Stimulated activated CD8-positive, alpha-beta memory T cell treated with anti-CD3 and anti-CD28 coated beads, Interleukin-4, amount 100 ng/mL, for 48 hours (primary cell): ENCODE measurements at regions not wholly inside any gene's neighbourhood (a gene's known extent, or its start where the extent isn't known, plus 50 kb on each side); places are given as distances from the start of the nearest gene placed in this dataset.

Experiments
- DNase-seq: peaks from one replicate; pipeline ENCODE4 v3.0.0-alpha.2; 2020

- no peak for DNase-seq
Measured at GRCh38 chr6:147869869-147870268, 361.4 kb downstream of the SAMD5 start.

DNA sequence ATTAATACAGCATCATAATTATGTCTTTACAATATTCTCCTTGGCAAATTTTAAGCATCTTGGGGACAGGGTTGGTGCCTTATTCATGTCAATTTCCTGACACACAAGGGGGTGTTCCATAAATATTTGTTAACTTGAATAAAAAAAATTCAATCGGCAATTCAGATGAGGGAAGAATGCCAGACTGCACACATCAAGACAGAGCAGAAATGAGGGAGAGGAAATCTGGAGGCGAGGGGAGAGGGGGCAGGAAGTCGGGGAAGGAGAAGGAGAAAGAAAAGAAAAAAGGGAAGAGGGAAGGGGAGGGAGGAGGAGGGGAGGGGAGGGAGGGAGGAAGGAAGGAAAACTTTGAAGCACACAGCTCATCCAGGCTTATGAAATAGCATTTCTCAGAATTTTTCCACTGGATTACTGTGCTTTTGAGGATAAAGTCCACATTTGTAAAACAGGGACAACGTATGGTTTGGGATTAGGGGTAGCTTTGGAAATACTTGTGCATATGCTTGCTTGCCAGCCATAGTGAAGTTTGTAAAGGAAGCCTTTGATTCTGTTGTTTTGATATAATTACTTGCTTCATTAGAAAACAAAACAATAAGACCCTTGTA is 362.1 kb downstream of the SAMD5 start:
- DNase-seq, result no peak

GRCh38 chr6:147872002-147872401 is 363.5 kb downstream of the SAMD5 start:
- DNase-seq, result no peak

GRCh38 chr6:147873816-147874215 is 365.3 kb downstream of the SAMD5 start:
- DNase-seq, result no peak

DNA sequence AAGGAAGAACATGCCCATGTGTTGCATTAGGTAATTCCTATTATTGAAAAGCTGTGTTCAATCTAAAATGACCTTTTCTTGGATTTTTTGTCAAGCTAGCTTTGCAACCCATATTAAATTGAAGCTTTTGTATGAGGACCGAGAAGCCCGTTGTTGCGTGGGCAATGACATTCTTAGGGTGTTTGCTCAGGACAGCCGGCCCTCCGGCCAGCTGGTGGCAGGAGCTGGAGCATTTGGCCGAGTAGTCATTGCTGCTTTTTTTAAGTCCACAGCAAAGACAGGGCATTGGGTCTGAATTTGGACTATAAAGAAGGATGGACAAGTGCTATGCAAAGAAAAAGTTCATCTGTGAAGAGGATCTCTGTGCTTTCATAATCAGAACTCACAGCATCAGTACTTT is 365.8 kb downstream of the SAMD5 start:
- no peak for DNase-seq

- DNase-seq, result no peak
Measured at GRCh38 chr6:147879031-147879580, 370.6 kb downstream of the SAMD5 start.

DNA sequence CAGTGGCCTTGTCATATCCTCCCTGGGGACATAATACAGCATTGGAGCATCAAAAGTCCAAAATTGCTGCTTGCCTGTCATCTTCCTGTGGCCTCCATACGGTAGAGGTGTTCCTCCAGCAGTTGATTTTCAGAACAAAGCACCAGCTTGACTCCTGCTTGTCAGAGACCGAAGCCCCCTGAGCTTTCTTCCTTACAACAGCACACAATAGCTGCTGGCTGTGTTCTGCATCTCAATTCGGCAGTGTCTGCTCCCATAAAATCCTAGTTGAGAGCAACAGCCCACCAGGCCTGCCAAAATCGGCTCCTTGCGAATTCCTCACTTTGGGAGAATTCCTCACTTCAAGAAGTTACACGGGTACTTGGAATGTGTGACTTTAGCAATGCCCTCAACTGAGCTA is 372.9 kb downstream of the SAMD5 start:
- DNase-seq, result no peak

GRCh38 chr6:147888374-147888773 is 379.9 kb downstream of the SAMD5 start:
- no peak for DNase-seq

GRCh38 chr6:147891671-147892070 is 383.2 kb downstream of the SAMD5 start:
- DNase-seq, result no peak

DNA sequence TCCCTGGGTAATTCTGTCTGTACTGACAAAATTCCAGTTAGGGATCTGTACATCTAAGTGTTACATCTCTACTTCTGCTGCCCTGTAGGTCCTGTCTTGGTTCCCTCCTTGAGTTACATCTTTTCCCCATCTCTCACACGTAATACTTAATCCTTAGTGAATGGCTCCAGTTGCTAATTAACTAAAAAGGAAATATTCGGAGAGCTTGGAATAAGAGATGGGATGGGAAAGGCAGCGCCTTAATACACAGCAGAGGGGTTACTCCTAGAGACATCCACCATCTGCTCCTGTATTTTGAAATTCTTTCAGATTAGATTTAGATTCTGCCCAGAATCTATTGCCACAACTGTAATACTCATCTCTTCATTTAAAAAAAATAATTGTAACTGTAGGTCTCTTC is 384.0 kb downstream of the SAMD5 start:
- DNase-seq, result no peak

DNA sequence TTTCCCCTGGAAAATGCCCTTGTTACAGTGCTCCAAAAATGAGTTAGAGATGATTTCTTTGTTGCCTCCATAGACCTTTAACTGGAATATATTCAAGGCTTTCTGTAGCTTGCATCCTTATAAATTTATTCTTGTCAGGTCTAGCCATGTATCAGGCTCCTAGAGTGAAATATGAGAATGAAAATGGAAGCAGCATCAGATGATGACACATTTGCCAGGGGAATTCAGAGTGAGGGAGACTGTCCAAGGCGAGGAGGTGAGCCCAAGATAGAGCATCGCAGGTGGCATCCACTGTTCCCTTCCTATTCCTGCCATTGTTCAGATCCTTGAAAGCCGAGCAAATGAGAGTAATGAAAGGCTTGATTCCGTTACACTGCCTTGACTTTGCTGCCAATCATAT is 386.8 kb downstream of the SAMD5 start:
- no peak for DNase-seq

- DNase-seq, result no peak
Measured at GRCh38 chr6:147900247-147900830, 391.8 kb downstream of the SAMD5 start.

- DNase-seq, result no peak
Measured at GRCh38 chr6:147903321-147903720, 394.8 kb downstream of the SAMD5 start.

GRCh38 chr6:147903931-147904330 is 395.4 kb downstream of the SAMD5 start:
- DNase-seq, result no peak

GRCh38 chr6:147904416-147904815 is 395.9 kb downstream of the SAMD5 start:
- DNase-seq, result no peak

GRCh38 chr6:147905711-147906110 is 397.2 kb downstream of the SAMD5 start:
- DNase-seq, result no peak

GRCh38 chr6:147906361-147906760 is 397.9 kb downstream of the SAMD5 start:
- no peak for DNase-seq

DNA sequence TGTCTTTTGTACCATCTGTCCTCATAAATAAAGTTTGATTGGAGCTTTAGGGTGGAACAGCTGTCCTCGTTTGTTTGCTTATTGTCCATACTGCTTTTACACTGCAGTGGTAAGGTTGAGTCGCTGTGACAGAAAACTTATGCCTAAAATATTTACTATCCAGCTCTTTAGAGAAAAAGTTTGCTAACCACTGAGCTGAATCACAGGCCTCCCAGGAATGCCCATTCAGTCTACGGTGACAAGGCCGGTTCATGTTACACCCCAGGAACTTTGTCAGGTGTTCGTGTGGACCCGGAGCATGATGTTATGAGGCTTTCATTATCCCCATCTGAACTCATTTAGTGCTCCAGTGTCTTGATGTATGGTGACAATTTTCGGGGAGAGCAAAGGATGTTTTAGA is 401.1 kb downstream of the SAMD5 start:
- no peak for DNase-seq

GRCh38 chr6:147910281-147910680 is 401.8 kb downstream of the SAMD5 start:
- DNase-seq, result no peak

GRCh38 chr6:147911057-147911456 is 402.6 kb downstream of the SAMD5 start:
- no peak for DNase-seq

DNA sequence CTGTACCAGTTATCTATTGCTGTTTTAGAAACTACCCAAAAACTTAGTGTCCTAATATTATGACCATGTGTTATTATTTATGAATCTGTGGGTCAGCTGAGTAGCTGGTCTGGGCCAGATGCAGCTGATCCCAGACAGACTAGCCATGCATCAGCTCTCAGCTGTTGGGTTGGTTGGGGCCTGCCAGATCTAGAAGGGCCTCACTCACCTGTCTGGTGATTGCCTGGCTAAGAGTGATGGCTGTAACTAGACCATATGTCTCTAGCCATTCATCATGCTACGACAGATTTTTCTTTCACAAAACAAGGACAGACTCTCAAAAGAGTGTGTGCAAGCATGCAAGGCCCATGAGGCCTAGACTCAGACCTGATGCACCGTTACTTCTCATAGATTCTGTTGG is 403.2 kb downstream of the SAMD5 start:
- no peak for DNase-seq

DNA sequence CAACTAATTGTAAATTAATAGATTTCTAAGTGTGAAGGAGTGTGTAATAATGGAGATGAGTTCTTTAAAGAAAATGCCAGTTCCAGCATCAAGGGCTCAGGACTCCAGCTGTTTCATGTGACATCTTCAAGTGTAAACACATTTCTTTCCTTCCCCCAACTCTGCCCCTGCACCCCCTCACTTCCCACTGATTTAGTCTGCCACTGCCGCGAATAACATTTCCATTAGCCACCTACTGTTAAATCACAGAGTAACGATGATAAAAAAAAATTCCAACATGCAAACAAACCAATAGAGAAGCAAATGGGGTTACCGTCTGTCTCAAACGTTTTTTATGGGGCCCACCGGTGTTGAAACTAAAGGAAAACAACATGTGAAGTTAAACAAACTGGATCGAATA is 414.3 kb downstream of the SAMD5 start:
- no peak for DNase-seq

GRCh38 chr6:147924598-147924997 is 416.1 kb downstream of the SAMD5 start:
- DNase-seq, result no peak

DNA sequence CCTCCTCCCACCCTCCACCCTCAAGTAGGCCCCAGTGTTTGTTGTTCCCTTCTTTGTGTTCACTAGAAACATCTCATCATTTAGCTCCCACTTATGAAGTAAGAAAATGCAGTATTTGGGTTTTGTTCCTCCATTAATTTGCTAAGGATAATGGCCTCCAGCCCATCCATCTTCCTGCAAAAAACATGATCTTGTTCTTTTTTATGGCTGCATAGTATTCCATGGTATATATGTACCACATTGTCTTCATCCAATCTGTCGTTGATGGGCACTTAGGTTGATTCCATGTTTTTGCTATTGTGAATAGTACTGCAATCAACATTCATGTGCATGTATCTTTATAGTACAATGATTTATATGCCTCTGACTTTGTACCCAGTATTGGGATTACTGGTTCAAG is 416.8 kb upstream of the SASH1 start:
- DNase-seq, result no peak

DNA sequence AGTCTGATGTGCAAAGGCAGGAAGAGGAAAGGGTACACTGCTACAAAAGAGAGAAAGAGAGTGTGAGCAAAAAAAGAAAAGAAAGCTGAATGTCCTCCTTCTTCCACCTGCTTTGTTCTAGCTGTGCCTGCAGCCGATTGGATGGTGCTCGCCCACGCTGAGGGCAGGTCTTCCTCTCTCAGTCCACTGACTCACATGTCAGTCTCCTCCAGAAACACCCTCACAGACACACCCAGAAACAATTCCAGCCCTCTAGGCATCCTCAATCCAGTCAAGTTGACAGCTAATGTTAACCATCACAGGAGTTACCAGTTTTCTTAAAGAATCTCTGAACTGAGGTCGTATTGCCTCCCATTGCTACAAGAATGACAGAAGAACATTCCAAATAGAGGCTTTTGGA is 411.9 kb upstream of the SASH1 start:
- no peak for DNase-seq
